HG03432 (cell line): ENCODE measurements at regions not wholly inside any gene's neighbourhood (a gene's known extent, or its start where the extent isn't known, plus 50 kb on each side); places are given as distances from the start of the nearest gene placed in this dataset.
A peak's percentile ranks its signal among the peaks of the same experiment; 100 is the strongest.

Experiments used
- ATAC-seq: cut with Tn5 transposase; IDR thresholded peaks from one replicate; pipeline ENCODE4 v1.9.1; 2021; ENCODE audit warnings: mild to moderate bottlenecking, moderate library complexity; ENCODE audit not compliant: unreplicated experiment

DNA sequence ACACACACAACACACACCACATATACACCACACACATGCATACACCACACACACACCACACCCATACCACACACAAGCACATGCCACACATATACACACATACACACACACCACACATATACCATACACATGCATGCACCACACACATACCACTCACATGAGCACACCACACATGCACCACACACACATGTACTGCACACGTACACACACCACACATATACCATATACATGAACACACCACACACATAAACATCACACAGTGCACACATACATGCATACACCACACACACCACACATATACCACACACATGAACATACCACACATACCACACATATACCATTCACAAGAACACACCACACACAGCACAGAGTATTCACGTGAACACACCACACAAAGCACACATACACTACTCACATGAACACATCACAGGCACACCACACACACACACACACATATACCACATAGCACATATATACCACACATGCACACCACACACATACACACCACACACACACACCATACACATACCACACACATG is 219.9 kb upstream of the RAB6C start:
- no peak for ATAC-seq

GRCh38 chr2:129760669-129761068 is 218.8 kb upstream of the RAB6C start:
- ATAC-seq, result no peak

GRCh38 chr2:129761569-129762021 is 217.9 kb upstream of the RAB6C start:
- ATAC-seq, result no peak

DNA sequence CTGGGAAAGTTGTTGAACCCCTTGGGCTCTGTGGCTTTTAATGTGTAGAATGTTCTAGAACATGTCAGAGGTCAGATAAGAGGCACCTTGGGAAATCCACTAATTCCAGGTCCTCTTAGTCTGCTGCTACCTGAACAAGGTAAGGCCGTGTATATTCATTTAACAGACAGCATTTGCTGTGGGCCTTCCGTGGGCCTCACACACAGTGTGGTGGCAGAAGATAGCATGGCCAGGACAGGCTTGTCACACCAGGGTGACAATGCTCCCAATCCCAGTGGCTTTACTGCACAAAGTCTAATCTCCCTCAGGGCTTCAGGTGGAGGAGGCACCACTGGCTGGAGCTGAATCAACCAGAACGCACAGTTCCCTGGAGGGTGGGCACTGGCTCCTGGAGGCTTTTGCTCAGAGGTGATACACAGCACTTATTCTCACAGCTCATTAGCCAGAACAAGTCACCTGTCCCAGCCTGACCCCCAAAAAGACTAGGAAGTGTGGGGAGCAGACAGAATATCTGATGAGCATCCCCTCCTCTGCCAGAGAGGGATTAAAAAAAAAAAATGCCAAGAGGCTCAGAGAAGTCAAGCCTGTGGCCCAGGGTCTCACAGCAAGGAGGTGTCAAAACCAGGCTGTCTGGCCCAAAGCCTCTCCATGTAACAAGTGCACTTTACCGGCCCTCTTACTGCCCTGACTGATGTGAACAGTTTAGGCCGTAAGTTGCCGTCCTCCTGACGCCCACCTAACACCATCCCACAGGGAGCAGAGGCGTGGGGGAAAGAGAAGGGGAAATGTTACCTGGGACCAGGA is 216.9 kb upstream of the RAB6C start:
- no peak for ATAC-seq

- ATAC-seq, result no peak
Observed at GRCh38 chr2:129763190-129763846, 216.1 kb upstream of the RAB6C start.

- ATAC-seq, result no peak
Observed at GRCh38 chr2:129763966-129764365, 215.5 kb upstream of the RAB6C start.

- no peak for ATAC-seq
Observed at GRCh38 chr2:129764376-129765325, 214.8 kb upstream of the RAB6C start.

DNA sequence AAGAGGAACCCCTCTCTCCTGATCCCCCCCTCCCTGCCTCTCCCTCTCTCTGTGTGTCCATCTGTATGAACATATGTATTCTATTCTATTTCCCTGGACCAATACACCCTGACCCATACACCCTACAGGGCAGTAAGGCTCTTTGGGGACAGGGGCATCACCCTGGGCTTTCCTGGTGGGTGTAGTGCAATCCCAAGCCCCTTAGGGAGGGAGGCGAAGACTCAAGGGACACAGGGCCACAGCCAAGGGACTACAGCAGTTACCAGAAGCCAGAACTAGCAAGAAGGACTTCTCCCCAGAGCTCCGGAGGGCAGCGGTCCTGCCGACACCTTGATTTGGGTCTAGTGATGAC is 214.2 kb upstream of the RAB6C start:
- ATAC-seq, result no peak

DNA sequence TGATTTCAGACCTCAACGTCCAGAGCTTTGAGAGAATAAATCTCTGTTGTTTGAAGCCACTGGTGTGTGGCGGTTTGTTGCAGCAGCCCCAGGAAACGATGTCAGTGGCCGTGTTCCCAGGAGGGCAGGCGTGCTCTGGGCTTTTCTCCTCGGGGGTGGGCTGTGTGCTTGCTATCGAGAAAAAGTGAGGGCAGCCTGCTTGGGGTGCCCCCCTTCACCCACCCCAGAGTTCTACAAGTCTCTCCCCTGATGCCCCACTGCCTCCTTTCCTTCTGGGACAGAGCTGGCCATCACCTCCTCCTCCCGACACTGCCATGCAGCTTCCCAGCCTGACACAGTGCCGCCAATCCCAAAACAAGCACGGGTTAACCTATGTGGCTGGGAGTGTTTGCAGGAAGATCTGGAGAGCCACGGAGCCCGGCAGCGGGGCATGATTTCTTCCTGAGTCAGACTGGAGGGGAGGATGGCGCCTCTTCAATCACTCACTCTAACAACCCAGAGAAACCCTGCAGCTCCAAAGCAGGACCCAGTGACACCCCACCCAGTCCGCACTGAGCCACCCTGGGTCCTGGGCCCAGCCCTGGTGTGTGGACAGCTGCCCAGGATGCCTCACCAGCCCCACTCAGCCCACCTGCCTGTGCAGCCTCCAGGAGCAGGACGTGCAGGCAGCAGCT is 213.7 kb upstream of the RAB6C start:
- ATAC-seq, result peak; percentile 68

- ATAC-seq, result no peak
Observed at GRCh38 chr2:129766374-129766993, 213.0 kb upstream of the RAB6C start.

GRCh38 chr2:129767346-129768035 is 212.0 kb upstream of the RAB6C start:
- no peak for ATAC-seq

- ATAC-seq, result no peak
Observed at GRCh38 chr2:129768036-129768386, 211.5 kb upstream of the RAB6C start.

- no peak for ATAC-seq
Observed at GRCh38 chr2:129768485-129769184, 210.8 kb upstream of the RAB6C start.

- ATAC-seq, result no peak
Observed at GRCh38 chr2:129769185-129769991, 210.1 kb upstream of the RAB6C start.

GRCh38 chr2:129771418-129772189 is 207.9 kb upstream of the RAB6C start:
- no peak for ATAC-seq

GRCh38 chr2:129772190-129772579 is 207.3 kb upstream of the RAB6C start:
- no peak for ATAC-seq

DNA sequence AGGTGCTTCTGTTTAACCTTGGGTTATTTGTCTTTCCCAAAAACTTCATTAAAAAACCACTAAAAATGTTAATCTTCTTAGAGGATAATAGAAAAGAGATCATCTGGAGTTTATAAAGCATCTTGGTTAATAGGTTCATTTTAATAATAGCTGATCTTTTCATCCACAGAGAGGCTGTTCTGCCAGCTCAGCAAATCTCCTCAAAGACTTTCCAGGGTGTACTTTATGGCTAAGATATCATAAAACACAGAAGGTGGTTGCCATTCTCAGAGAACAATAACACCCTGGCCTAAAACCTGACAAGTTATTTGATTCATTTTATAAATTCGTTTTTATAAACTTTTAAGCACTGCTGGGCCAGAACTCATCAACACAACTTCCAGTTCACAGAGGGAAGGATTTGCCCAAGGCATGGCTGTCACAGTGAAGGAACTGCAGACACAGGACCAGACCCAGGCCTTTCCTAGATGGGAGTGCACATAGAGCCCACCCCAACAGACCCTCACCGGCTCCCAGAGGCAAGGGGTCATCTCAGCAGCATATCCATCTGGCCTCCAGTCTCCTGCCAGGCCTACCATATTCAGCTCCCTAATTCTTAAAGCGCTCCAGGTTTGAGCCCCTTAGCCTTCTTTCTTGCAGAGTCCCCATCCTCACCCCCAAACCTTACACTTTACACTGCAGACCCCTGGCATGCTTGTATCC is 203.4 kb upstream of the RAB6C start:
- no peak for ATAC-seq
